H1 (cell line): ENCODE measurements at regions not wholly inside any gene's neighbourhood (a gene's known extent, or its start where the extent isn't known, plus 50 kb on each side); places are given as distances from the start of the nearest gene placed in this dataset.

Experiments
- CTCF ChIA-PET: fragments of 300-600 bp; sonication (Branson Sonifier 250); formaldehyde crosslinking; loops from one replicate; lab custom pipeline; 2021; ENCODE audit not compliant: partially characterized antibody; lab: Charles Lee
- POLR2A ChIA-PET: fragments of 300-600 bp; sonication (Branson Sonifier 250); formaldehyde crosslinking; loops from one replicate; lab custom pipeline; 2021; ENCODE audit warnings: inconsistent platforms; ENCODE audit not compliant: partially characterized antibody; lab: Charles Lee
- DNase-seq, 2 experiments: peaks; one replicate each; pipeline versions ENCODE4 v3.0.0 to v3.0.0-alpha.2; 2010 to 2022; ENCODE audit warnings: low spot score in 2 of 2, low read depth in 1 of 2, mixed read lengths in 1 of 2
- FAIRE-seq: peaks from 2 replicates; lab custom pipeline; 2011; peaks lifted over from hg19 to GRCh38; lab: Jason Lieb, UNC
- H2AFZ ChIP-seq: 2 replicates; pipeline ENCODE4 v1.8.1; 2012; ENCODE audit warnings: low read length, inconsistent platforms
- H2AK5ac ChIP-seq: 2 replicates; pipeline ENCODE4 v1.6.1; 2013; ENCODE audit warnings: low read depth, low read length
- H2BK120ac ChIP-seq: replicated peaks from 2 replicates; pipeline ENCODE3; 2013; ENCODE audit warnings: low read depth, low read length, inconsistent platforms
- H2BK12ac ChIP-seq: 2 replicates; pipeline ENCODE4 v1.6.1; 2013; ENCODE audit warnings: low read depth, low read length
- H2BK15ac ChIP-seq: 2 replicates; pipeline ENCODE4 v1.6.1; 2013; ENCODE audit warnings: low read length
- H2BK20ac ChIP-seq: 2 replicates; pipeline ENCODE4 v1.6.1; 2013; ENCODE audit warnings: low read length
- H2BK5ac ChIP-seq: 2 replicates; pipeline ENCODE4 v1.6.1; 2013; ENCODE audit warnings: low read depth, low read length
- H3K14ac ChIP-seq: 2 replicates; pipeline ENCODE4 v1.6.1; 2013; ENCODE audit warnings: inconsistent platforms; ENCODE audit not compliant: insufficient read length
- H3K18ac ChIP-seq: 2 replicates; pipeline ENCODE4 v1.6.1; 2013; ENCODE audit warnings: low read length; ENCODE audit errors: extremely low read depth
- H3K23ac ChIP-seq: 2 replicates; pipeline ENCODE4 v1.6.1; 2013; ENCODE audit warnings: inconsistent platforms; ENCODE audit not compliant: insufficient read length
- H3K23me2 ChIP-seq: 2 replicates; pipeline ENCODE4 v1.6.1; 2013; ENCODE audit warnings: low read depth, low read length
- H3K27ac ChIP-seq: 2 replicates; pipeline ENCODE4 v1.6.1; 2011; ENCODE audit warnings: low read depth, low read length, inconsistent platforms
- H3K27me3 ChIP-seq, 4 experiments: replicated peaks in 1 of 4; 1 replicate in 1 of 4; 2 replicates in 3 of 4; pipeline versions ENCODE4 v1.6.1 to v1.8.1; 2011 to 2013; ENCODE audit warnings: low read length in 3 of 4, mild to moderate bottlenecking in 3 of 4, inconsistent platforms in 2 of 4, mixed read lengths in 2 of 4, moderate library complexity in 1 of 4; ENCODE audit not compliant: control insufficient read depth in 3 of 4, insufficient read depth in 3 of 4; ENCODE audit errors: extremely low read depth in 1 of 4
- H3K36me3 ChIP-seq, 4 experiments: 2 replicates each; pipeline versions ENCODE4 v1.6.1 to v1.8.1; 2011 to 2013; ENCODE audit warnings: mild to moderate bottlenecking in 4 of 4, low read length in 3 of 4, moderate library complexity in 2 of 4, control low read depth in 1 of 4, inconsistent platforms in 1 of 4; ENCODE audit not compliant: insufficient read depth in 4 of 4, control insufficient read depth in 2 of 4
- H3K4ac ChIP-seq: replicated peaks from 2 replicates; pipeline ENCODE3; 2013; ENCODE audit warnings: low read length, low read depth, mixed read lengths, inconsistent platforms; ENCODE audit not compliant: insufficient read length
- H3K4me1 ChIP-seq, 4 experiments: replicated peaks in 1 of 4; 1 replicate in 1 of 4; 2 replicates in 3 of 4; pipeline versions ENCODE4 v1.6.1 to v1.8.1; 2011 to 2013; ENCODE audit warnings: low read length in 3 of 4, inconsistent platforms in 2 of 4, mixed read lengths in 1 of 4; ENCODE audit not compliant: insufficient read depth in 4 of 4, control insufficient read depth in 3 of 4
- H3K4me2 ChIP-seq, 2 experiments: 2 replicates each; pipeline versions ENCODE4 v1.6.1 to v1.8.1; 2011 to 2013; ENCODE audit warnings: low read depth in 2 of 2, low read length in 2 of 2, control low read depth in 1 of 2, inconsistent platforms in 1 of 2, mild to moderate bottlenecking in 1 of 2; ENCODE audit not compliant: insufficient read depth in 1 of 2
- H3K4me3 ChIP-seq, 4 experiments: fragments of 200-600, 300-600 bp in 1 of 4; sonication (generic), shearing (Covaris generic), sonication (Bioruptor Twin) in 1 of 4; 2 replicates each; pipeline versions ENCODE4 v1.5.1 to v1.8.1; 2011 to 2016; ENCODE audit warnings: low read length in 4 of 4, low read depth in 3 of 4, control low read depth in 2 of 4, inconsistent platforms in 2 of 4, mild to moderate bottlenecking in 2 of 4, mixed read lengths in 1 of 4, moderate library complexity in 1 of 4; ENCODE audit not compliant: insufficient read depth in 2 of 4; ENCODE audit errors: extremely low read depth in 1 of 4
- H3K56ac ChIP-seq: replicated peaks from 2 replicates; pipeline ENCODE3; 2013; ENCODE audit warnings: low read depth, mild to moderate bottlenecking, mixed read lengths, low read length, inconsistent platforms; ENCODE audit not compliant: insufficient read length
- H3K79me1 ChIP-seq: 2 replicates; pipeline ENCODE4 v1.6.1; 2013; ENCODE audit warnings: low read depth, low read length, control low read depth
- H3K79me2 ChIP-seq, 2 experiments: 2 replicates each; pipeline versions ENCODE4 v1.6.1 to v1.8.1; 2012 to 2013; ENCODE audit warnings: low read length in 2 of 2, mild to moderate bottlenecking in 2 of 2, inconsistent platforms in 1 of 2; ENCODE audit not compliant: insufficient read depth in 2 of 2, control insufficient read depth in 1 of 2
- H3K9ac ChIP-seq, 4 experiments: replicated peaks in 1 of 4; 1 replicate in 1 of 4; 2 replicates in 3 of 4; pipeline versions ENCODE4 v1.6.1 to v1.8.1; 2011 to 2013; ENCODE audit warnings: low read depth in 3 of 4, low read length in 3 of 4, control low read depth in 2 of 4, mild to moderate bottlenecking in 2 of 4, moderate library complexity in 2 of 4, inconsistent platforms in 1 of 4; ENCODE audit errors: extremely low read depth in 1 of 4
- H3K9me3 ChIP-seq, 2 experiments: 2 replicates each; pipeline versions ENCODE4 v1.6.1 to v1.8.1; 2012 to 2013; ENCODE audit warnings: mild to moderate bottlenecking in 2 of 2, moderate library complexity in 2 of 2, control low read depth in 1 of 2, inconsistent platforms in 1 of 2, low read depth in 1 of 2, low read length in 1 of 2, mixed read lengths in 1 of 2; ENCODE audit not compliant: insufficient read depth in 2 of 2
- H4K20me1 ChIP-seq, 2 experiments: replicated peaks in 1 of 2; 2 replicates each; pipeline versions ENCODE3 to v1.8.1; 2011 to 2013; ENCODE audit warnings: inconsistent platforms in 2 of 2, low read length in 2 of 2, mild to moderate bottlenecking in 1 of 2; ENCODE audit not compliant: insufficient read depth in 2 of 2, control insufficient read depth in 1 of 2
- H4K5ac ChIP-seq: 2 replicates; pipeline ENCODE4 v1.6.1; 2013; ENCODE audit warnings: low read length, low read depth, mixed read lengths, inconsistent platforms; ENCODE audit not compliant: insufficient read length
- H4K8ac ChIP-seq: 2 replicates; pipeline ENCODE4 v1.8.0; 2013; ENCODE audit warnings: mild to moderate bottlenecking, moderate library complexity, low read length, inconsistent platforms; ENCODE audit not compliant: insufficient read depth; ENCODE audit errors: extremely low read depth
- H4K91ac ChIP-seq: replicated peaks from 2 replicates; pipeline ENCODE3; 2013; ENCODE audit warnings: low read length, mixed read lengths, inconsistent platforms; ENCODE audit not compliant: insufficient read length
- E2F6 ChIP-seq: IDR thresholded peaks from 2 replicates; pipeline ENCODE4 v1.6.1; 2012; ENCODE audit warnings: inconsistent platforms
- HDAC2 ChIP-seq, 2 experiments: fragments of 300-600 bp in 1 of 2; sonication (generic) in 1 of 2; IDR thresholded peaks; 2 replicates each; pipeline ENCODE4 v1.6.1; 2011 to 2012; ENCODE audit warnings: low read depth in 2 of 2, low read length in 2 of 2, mild to moderate bottlenecking in 2 of 2, moderate library complexity in 2 of 2, borderline replicate concordance in 1 of 2, inconsistent platforms in 1 of 2
- TAF1 ChIP-seq: IDR thresholded peaks from 2 replicates; pipeline ENCODE4 v1.6.1; 2011; ENCODE audit warnings: mild to moderate bottlenecking, low read depth, low read length
- TCF12 ChIP-seq: IDR thresholded peaks from 2 replicates; pipeline ENCODE4 v1.6.1; 2011; ENCODE audit warnings: low read depth, mild to moderate bottlenecking, low read length
- WGBS, 2 experiments: shearing (Covaris generic) in 1 of 2; methylation state at CpG; one replicate each; pipeline versions ENCODE4 v1.1.6 to v1.1.7; 2013 to 2015; ENCODE audit warnings: low lambda C conversion rate in 2 of 2, mixed read lengths in 2 of 2, inconsistent platforms in 1 of 2, low coverage in 1 of 2, missing lambda C conversion rate in 1 of 2; ENCODE audit not compliant: insufficient replicate concordance in 2 of 2, insufficient coverage in 1 of 2, insufficient read length in 1 of 2; ENCODE audit errors: extremely low coverage in 1 of 2, missing lambda C conversion rate in 1 of 2; 5-methylcytosine and 5-hydroxymethylcytosine counted together

- no peaks in the 10 kb centered on the region for H3K79me1 ChIP-seq
- 89% methylated on average over 4 of the region's 4 CpGs; no CpG with 5 or more reads in 1 of the 2 experiments for WGBS, 2 experiments
- ChIA-PET POLR2A (no interaction called here), CTCF (no interaction called here)
- H3K4me2 ChIP-seq: no peak overlapping the region
- H3K36me3 ChIP-seq: no peaks in the 10 kb centered on the region
- H3K27ac ChIP-seq: no peak overlapping the region
- no peak overlapping the region for H3K18ac ChIP-seq
- no peak overlapping the region for H2BK15ac ChIP-seq
- H3K4me1 ChIP-seq: no peaks in the 10 kb centered on the region
- H3K4me3 ChIP-seq: no peak overlapping the region
- H3K79me2 ChIP-seq: no peaks in the 10 kb centered on the region
- no peak overlapping the region for H4K91ac ChIP-seq
- no peak overlapping the region for H2AK5ac ChIP-seq
- no peak overlapping the region for H4K8ac ChIP-seq
- no peaks in the 10 kb centered on the region for H4K20me1 ChIP-seq
- H3K9me3 ChIP-seq: no peaks in the 10 kb centered on the region; a peak in 1 of 4 replicates
- no peak overlapping the region for H3K14ac ChIP-seq
- no peak overlapping the region for H3K23ac ChIP-seq
- DNase-seq (no peak), FAIRE-seq (no peak)
- H3K27me3 ChIP-seq: no peaks in the 10 kb centered on the region
- no peak overlapping the region for H3K9ac ChIP-seq
- H2AFZ ChIP-seq: no peak overlapping the region
- no peak overlapping the region for H2BK5ac ChIP-seq
- H3K56ac ChIP-seq: no peak overlapping the region
- no peaks in the 10 kb centered on the region; the same call in 1 of the 2 replicates for H3K23me2 ChIP-seq
- H3K4ac ChIP-seq: no peak overlapping the region
- H2BK20ac ChIP-seq: no peak overlapping the region
- TF ChIP-seq TCF12 (no peak), TAF1 (no peak), HDAC2 (IDR thresholded peaks at IDR 0.05; ENCODE audit: borderline replicate concordance in 1 of 2, low read depth in 2 of 2, low read length in 2 of 2) (no peak), E2F6 (no peak)
- no peak overlapping the region for H2BK12ac ChIP-seq
- H4K5ac ChIP-seq: no peak overlapping the region
- H2BK120ac ChIP-seq: no peak overlapping the region
Measured at GRCh38 chr21:35724156-35724555, 336.2 kb downstream of the SETD4 start.
